Neuron (in vitro differentiated cells): ENCODE measurements at regions not wholly inside any gene's neighbourhood (a gene's known extent, or its start where the extent isn't known, plus 50 kb on each side); places are given as distances from the start of the nearest gene placed in this dataset.
"Not testable (repeated sequence)": the region's sequence is repeated elsewhere in the genome, so short reads cannot be mapped to it uniquely, and the experiment has no call there.

ENCODE experiments used
- H2AFZ ChIP-seq: one replicate; pipeline ENCODE4 v1.6.1; 2013; ENCODE audit warnings: low read depth, mild to moderate bottlenecking, inconsistent platforms, low read length, moderate library complexity
- H3K27me3 ChIP-seq: one replicate; pipeline ENCODE4 v1.6.1; 2013; ENCODE audit warnings: low read length; ENCODE audit not compliant: insufficient read depth
- H3K36me3 ChIP-seq: one replicate; pipeline ENCODE4 v1.6.1; 2013; ENCODE audit warnings: low read length; ENCODE audit not compliant: insufficient read depth
- H3K4me1 ChIP-seq: one replicate; pipeline ENCODE4 v1.6.1; 2013; ENCODE audit warnings: low read length; ENCODE audit not compliant: insufficient read depth
- H3K4me3 ChIP-seq: 2 replicates; pipeline ENCODE4 v1.5.1; 2013; ENCODE audit warnings: mild to moderate bottlenecking, low read length, moderate library complexity
- H3K9me3 ChIP-seq: one replicate; pipeline ENCODE4 v1.6.1; 2013; ENCODE audit warnings: low read length

DNA sequence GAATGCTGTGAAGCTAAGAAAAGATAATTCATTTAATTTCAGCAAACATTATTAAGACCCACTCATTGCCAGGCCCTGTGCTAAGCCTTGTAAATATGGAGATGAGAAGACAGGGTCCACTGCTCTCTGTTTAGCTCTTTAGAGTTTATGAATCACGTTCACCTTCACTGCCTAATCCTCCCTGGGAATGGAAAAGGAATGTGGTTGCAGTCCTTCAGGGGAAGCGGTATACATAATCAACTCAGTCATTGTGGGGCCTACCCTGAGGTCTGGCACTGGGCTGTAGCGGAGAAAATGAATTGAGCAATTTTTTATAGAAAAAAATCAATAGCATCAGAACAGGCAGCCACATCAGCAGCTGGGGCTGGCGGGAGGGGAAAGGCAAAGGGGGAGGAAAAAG, 412.1 kb upstream of the NFIA start:
- no peaks in the 10 kb centered on the region for H3K27me3 ChIP-seq
- no peaks in the 10 kb centered on the region for H3K36me3 ChIP-seq
- no peaks in the 10 kb centered on the region for H3K9me3 ChIP-seq
- peaks cover 10% of the 10 kb centered on the region for H3K4me1 ChIP-seq
- H2AFZ ChIP-seq: no peak overlapping the region
- no peak overlapping the region for H3K4me3 ChIP-seq

- H3K4me1 ChIP-seq: peaks cover 3% of the 10 kb centered on the region
- no peaks in the 10 kb centered on the region for H3K9me3 ChIP-seq
- no peaks in the 10 kb centered on the region for H3K27me3 ChIP-seq
- no peaks in the 10 kb centered on the region for H3K36me3 ChIP-seq
- H2AFZ ChIP-seq: no peak overlapping the region
- no peak overlapping the region for H3K4me3 ChIP-seq
These were observed 413.8 kb upstream of the NFIA start for GRCh38 chr1:60668585-60668984.

GRCh38 chr1:60665311-60665710, 417.1 kb upstream of the NFIA start:
- H3K4me3 ChIP-seq: no peak overlapping the region
- no peaks in the 10 kb centered on the region for H3K36me3 ChIP-seq
- no peaks in the 10 kb centered on the region for H3K27me3 ChIP-seq
- no peak overlapping the region for H2AFZ ChIP-seq
- no peaks in the 10 kb centered on the region for H3K9me3 ChIP-seq
- peaks cover 2% of the 10 kb centered on the region for H3K4me1 ChIP-seq

DNA sequence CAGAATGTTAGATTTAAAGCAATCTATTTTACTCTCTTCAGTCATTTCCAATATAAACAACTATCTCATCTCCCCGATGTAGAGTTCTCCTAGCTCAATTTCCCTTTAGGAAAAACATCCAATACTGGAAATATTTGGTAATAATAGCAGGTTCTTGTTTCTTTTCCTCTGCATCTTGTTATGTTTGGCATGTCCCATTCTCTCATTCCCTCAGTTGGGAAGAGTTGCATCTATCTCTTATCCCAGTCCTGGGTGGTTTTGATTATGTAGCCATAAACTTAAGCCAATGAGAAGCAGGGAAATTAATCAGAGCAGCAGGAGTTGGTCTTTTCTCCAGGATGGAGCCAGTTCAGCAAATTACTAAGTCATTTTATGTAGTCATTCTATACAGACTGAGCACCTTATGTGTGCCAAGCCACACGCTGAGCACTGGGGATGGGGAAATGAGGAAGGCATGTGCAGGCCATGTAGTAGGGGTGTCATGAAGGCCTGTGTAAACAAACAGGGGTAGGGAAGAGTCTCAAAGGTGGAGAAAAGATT, 418.2 kb upstream of the NFIA start:
- Histone ChIP-seq H3K27me3 (no peaks in the 10 kb centered on the region), H3K36me3 (no peaks in the 10 kb centered on the region)

GRCh38 chr1:60662486-60663044, 419.8 kb upstream of the NFIA start:
- Histone ChIP-seq H3K4me3 (no peak overlapping the region), H3K36me3 (no peaks in the 10 kb centered on the region), H3K4me1 (no peaks in the 10 kb centered on the region), H3K9me3 (no peaks in the 10 kb centered on the region), H3K27me3 (no peaks in the 10 kb centered on the region), H2AFZ (no peak overlapping the region)

More for the DNA sequence above, 418.2 kb upstream of the NFIA start:
- H3K4me3 ChIP-seq: no peak overlapping the region
- no peaks in the 10 kb centered on the region for H3K4me1 ChIP-seq
- no peak overlapping the region for H2AFZ ChIP-seq
- no peaks in the 10 kb centered on the region for H3K9me3 ChIP-seq

- Histone ChIP-seq H3K4me3 (no peak overlapping the region), H3K27me3 (no peaks in the 10 kb centered on the region), H2AFZ (no peak overlapping the region), H3K4me1 (peaks cover 6% of the 10 kb centered on the region), H3K36me3 (no peaks in the 10 kb centered on the region), H3K9me3 (no peaks in the 10 kb centered on the region)
These were observed 424.4 kb upstream of the NFIA start for GRCh38 chr1:60657926-60658325.

DNA sequence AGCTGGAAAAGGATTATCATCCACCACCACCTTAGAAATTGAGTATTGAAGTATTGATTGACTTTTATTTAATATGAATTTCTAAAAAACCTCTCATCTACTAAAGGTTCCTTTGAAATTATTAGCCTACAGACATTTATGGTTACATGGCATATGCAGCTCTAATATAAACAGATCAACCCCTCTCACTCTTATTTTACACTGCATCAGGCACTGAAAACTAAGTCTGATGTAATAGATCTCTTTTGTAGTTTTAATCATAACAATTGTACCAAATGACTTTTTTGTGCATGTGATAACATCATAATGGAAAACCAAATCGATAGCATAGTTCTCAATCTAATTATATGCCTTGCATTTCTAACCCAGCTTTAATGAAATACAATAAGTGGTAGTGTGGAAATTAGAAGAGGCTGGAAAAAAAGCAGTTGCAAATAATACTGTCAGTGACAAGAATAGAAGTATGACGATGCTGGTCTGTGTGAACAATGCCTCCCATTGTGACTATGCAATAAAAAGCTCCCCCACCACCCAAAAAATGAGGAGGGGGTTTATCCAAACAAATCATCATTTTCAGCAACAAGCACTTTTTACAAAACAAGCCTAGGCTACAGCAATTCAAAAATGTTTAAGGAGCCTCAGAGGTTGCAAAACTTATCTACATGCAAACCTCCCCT, 426.5 kb upstream of the NFIA start:
- Histone ChIP-seq H3K36me3 (no peaks in the 10 kb centered on the region), H2AFZ (no peak overlapping the region), H3K4me3 (no peak overlapping the region), H3K4me1 (peaks cover 6% of the 10 kb centered on the region), H3K9me3 (no peaks in the 10 kb centered on the region), H3K27me3 (no peaks in the 10 kb centered on the region)

GRCh38 chr1:60640033-60640551, 442.3 kb upstream of the NFIA start:
- not testable (repeated sequence) for H3K36me3 ChIP-seq, H3K4me3 ChIP-seq, H2AFZ ChIP-seq, H3K27me3 ChIP-seq, H3K9me3 ChIP-seq
- peaks cover 17% of the 10 kb centered on the region for H3K4me1 ChIP-seq

GRCh38 chr1:60639287-60639686, 443.1 kb upstream of the NFIA start:
- no peak overlapping the region for H2AFZ ChIP-seq
- H3K4me3 ChIP-seq: no peak overlapping the region
- no peaks in the 10 kb centered on the region for H3K27me3 ChIP-seq
- H3K36me3 ChIP-seq: no peaks in the 10 kb centered on the region
- peaks cover 17% of the 10 kb centered on the region for H3K4me1 ChIP-seq
- H3K9me3 ChIP-seq: no peaks in the 10 kb centered on the region

- peaks cover 17% of the 10 kb centered on the region for H3K4me1 ChIP-seq
- no peaks in the 10 kb centered on the region for H3K36me3 ChIP-seq
- H2AFZ ChIP-seq: no peak overlapping the region
- no peak overlapping the region for H3K4me3 ChIP-seq
- H3K9me3 ChIP-seq: no peaks in the 10 kb centered on the region
- H3K27me3 ChIP-seq: no peaks in the 10 kb centered on the region
These were observed 444.7 kb upstream of the NFIA start for GRCh38 chr1:60637651-60638050.

DNA sequence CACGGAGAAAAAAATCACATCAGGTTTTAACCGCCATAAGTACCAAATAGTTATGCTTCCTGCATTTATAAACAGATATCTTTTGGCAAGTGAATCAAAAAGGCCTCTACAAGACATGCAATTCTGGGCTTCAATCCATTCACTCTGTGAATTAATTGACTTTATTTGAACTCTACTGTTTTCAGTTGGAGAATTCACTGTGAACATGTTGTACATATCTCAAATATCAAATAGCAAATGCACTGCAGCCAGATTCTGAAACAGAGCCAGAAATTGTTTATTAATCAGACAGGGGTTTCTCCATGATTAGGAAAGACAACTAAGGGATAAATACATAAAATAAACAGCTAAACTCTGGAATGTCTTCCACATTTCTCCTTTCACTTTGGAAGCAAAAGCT, 445.4 kb upstream of the NFIA start:
- peak overlapping the region; percentile 59 for H2AFZ ChIP-seq
- no peaks in the 10 kb centered on the region for H3K36me3 ChIP-seq
- no peaks in the 10 kb centered on the region for H3K27me3 ChIP-seq
- H3K4me3 ChIP-seq: no peak overlapping the region
- peaks cover 17% of the 10 kb centered on the region for H3K4me1 ChIP-seq
- no peaks in the 10 kb centered on the region for H3K9me3 ChIP-seq

- Histone ChIP-seq H3K9me3 (no peaks in the 10 kb centered on the region), H3K27me3 (no peaks in the 10 kb centered on the region), H3K4me3 (no peak overlapping the region)
These were observed 448.3 kb upstream of the NFIA start for GRCh38 chr1:60634106-60634505.

GRCh38 chr1:60622486-60622885, 459.9 kb upstream of the NFIA start:
- Histone ChIP-seq H3K9me3 (no peaks in the 10 kb centered on the region), H3K27me3 (no peaks in the 10 kb centered on the region), H3K4me3 (no peak overlapping the region), H3K36me3 (no peaks in the 10 kb centered on the region), H3K4me1 (peaks cover 31% of the 10 kb centered on the region), H2AFZ (no peak overlapping the region)

More at GRCh38 chr1:60634106-60634505, 448.3 kb upstream of the NFIA start:
- Histone ChIP-seq H3K36me3 (no peaks in the 10 kb centered on the region), H3K4me1 (peaks cover 17% of the 10 kb centered on the region), H2AFZ (no peak overlapping the region)
